SK-N-SH treated with all-trans-retinoic acid at 6 μM for 48 hours (cell line): ENCODE measurements at regions not wholly inside any gene's neighbourhood (a gene's known extent, or its start where the extent isn't known, plus 50 kb on each side); places are given as distances from the start of the nearest gene placed in this dataset.

Experiments used
- ARNTL ChIP-seq: fragments of 450-650 bp; formaldehyde crosslinking; IDR thresholded peaks from 2 replicates; pipeline ENCODE4 v1.5.0; 2020; ENCODE audit warnings: low read depth, mild to moderate bottlenecking, moderate library complexity, borderline replicate concordance
- CREB5 ChIP-seq: fragments of 250-450 bp; sonication (Bioruptor Pico); IDR thresholded peaks from 2 replicates; pipeline ENCODE4 v1.5.1; 2020; ENCODE audit warnings: low read depth, mild to moderate bottlenecking, moderate library complexity
- CSRNP3 ChIP-seq: fragments of 250-450 bp; sonication (Bioruptor Pico); IDR thresholded peaks from 2 replicates; pipeline ENCODE4 v1.5.1; 2021; ENCODE audit warnings: mild to moderate bottlenecking, moderate library complexity
- GLIS3 ChIP-seq: fragments of 250-450 bp; sonication (Bioruptor Pico); IDR thresholded peaks from 2 replicates; pipeline ENCODE4 v1.5.0; 2020; ENCODE audit warnings: mild to moderate bottlenecking, moderate library complexity
- ISL1 ChIP-seq: fragments of 250-450 bp; sonication (Bioruptor Pico); IDR thresholded peaks from 2 replicates; pipeline ENCODE4 v2.1.2; 2022; ENCODE audit warnings: mild to moderate bottlenecking, moderate library complexity
- OSR1 ChIP-seq: fragments of 250-450 bp; sonication (Bioruptor Pico); IDR thresholded peaks from 2 replicates; pipeline ENCODE4 v1.8.0; 2022; ENCODE audit warnings: moderate library complexity, mild to moderate bottlenecking, inconsistent platforms
- PATZ1 ChIP-seq: fragments of 250-450 bp; sonication (Bioruptor Pico); IDR thresholded peaks from 2 replicates; pipeline ENCODE4 v1.8.0; 2020; ENCODE audit warnings: mild to moderate bottlenecking, moderate library complexity, borderline replicate concordance
- POU6F1 ChIP-seq: fragments of 250-450 bp; sonication (Bioruptor Pico); IDR thresholded peaks from 2 replicates; pipeline ENCODE4 v1.8.0; 2021; ENCODE audit warnings: low read depth, mild to moderate bottlenecking, moderate library complexity, borderline replicate concordance
- RARB ChIP-seq: fragments of 250-450 bp; sonication (Bioruptor Pico); IDR thresholded peaks from 2 replicates; pipeline ENCODE4 v1.8.0; 2021; ENCODE audit warnings: mild to moderate bottlenecking, moderate library complexity
- SNAI2 ChIP-seq: fragments of 250-450 bp; sonication (Bioruptor Pico); IDR thresholded peaks from 2 replicates; pipeline ENCODE4 v1.5.0; 2020; ENCODE audit warnings: mild to moderate bottlenecking, moderate library complexity
- TSHZ2 ChIP-seq: fragments of 250-450 bp; sonication (Bioruptor Pico); IDR thresholded peaks from 2 replicates; pipeline ENCODE4 v1.5.0; 2020; ENCODE audit warnings: mild to moderate bottlenecking, moderate library complexity
- ZC3H10 ChIP-seq: fragments of 250-450 bp; sonication (Bioruptor Pico); IDR thresholded peaks from 2 replicates; pipeline ENCODE4 v1.5.1; 2021; ENCODE audit warnings: mild to moderate bottlenecking, moderate library complexity
- ZFP30 ChIP-seq: fragments of 450-650 bp; formaldehyde crosslinking; IDR thresholded peaks from 2 replicates; pipeline ENCODE4 v1.5.0; 2022; ENCODE audit warnings: mild to moderate bottlenecking, moderate library complexity
- ZNF565 ChIP-seq: fragments of 450-650 bp; formaldehyde crosslinking; conservative IDR thresholded peaks from 2 replicates; pipeline ENCODE4 v1.5.0; 2020; ENCODE audit warnings: low read depth, mild to moderate bottlenecking, moderate library complexity

- TF ChIP-seq POU6F1 (CRISPR knock-in tag) (no peak), RARB (CRISPR knock-in tag) (no peak), ZFP30 (CRISPR knock-in tag) (no peak), ISL1 (CRISPR knock-in tag) (no peak), ARNTL (no peak), SNAI2 (no peak), PATZ1 (no peak), TSHZ2 (CRISPR knock-in tag) (no peak), CSRNP3 (CRISPR knock-in tag) (no peak), CREB5 (CRISPR knock-in tag) (no peak), ZC3H10 (CRISPR knock-in tag) (no peak), GLIS3 (CRISPR knock-in tag) (no peak), ZNF565 (CRISPR knock-in tag) (no peak), OSR1 (no peak)
Measured at GRCh38 chrX:39740078-39740477, 357.7 kb downstream of the BCOR start.
